SK-N-MC (cell line): ENCODE measurements at regions not wholly inside any gene's neighbourhood (a gene's known extent, or its start where the extent isn't known, plus 50 kb on each side); places are given as distances from the start of the nearest gene placed in this dataset.
A peak's percentile ranks its signal among the peaks of the same experiment; 100 is the strongest.

Source experiments
- DNase-seq: peaks from one replicate; pipeline ENCODE4 v3.0.0-alpha.2; 2011; ENCODE audit warnings: low read depth, low spot score
- H3K27ac ChIP-seq: fragments of 200-600 bp; sonication (generic); 2 replicates; pipeline ENCODE4 v1.5.1; 2016; ENCODE audit warnings: mixed run types
- H3K36me3 ChIP-seq: fragments of 200-600 bp; sonication (generic); 2 replicates; pipeline ENCODE4 v1.6.1; 2017; ENCODE audit warnings: antibody characterized with exemption, low read length, mixed read lengths; ENCODE audit not compliant: insufficient read depth
- H3K4me3 ChIP-seq: fragments of 200-600 bp; sonication (generic); 2 replicates; pipeline ENCODE4 v1.5.1; 2016
- H3K9ac ChIP-seq: fragments of 200-600 bp; sonication (generic); 2 replicates; pipeline ENCODE4 v1.8.0; 2017; ENCODE audit warnings: mixed run types, mixed read lengths; ENCODE audit not compliant: insufficient read length
- H3K9me3 ChIP-seq: fragments of 200-600 bp; sonication (generic); 2 replicates; pipeline ENCODE4 v1.6.1; 2017; ENCODE audit warnings: low read depth, mild to moderate bottlenecking, antibody characterized with exemption, low read length, moderate library complexity, mixed read lengths
- EZH2 ChIP-seq: fragments of 200-600 bp; sonication (generic); IDR thresholded peaks from one replicate; pipeline ENCODE4 v1.6.1; 2017; ENCODE audit warnings: antibody characterized with exemption
- FOXP2 ChIP-seq: optimal IDR thresholded peaks from 2 replicates; pipeline ENCODE3; 2011; ENCODE audit warnings: mild to moderate bottlenecking, moderate library complexity; ENCODE audit not compliant: insufficient read depth; ENCODE audit errors: extremely low read length, control extremely low read depth
- POLR2AphosphoS5 ChIP-seq: IDR thresholded peaks from 2 replicates; pipeline ENCODE4 v1.6.1; 2012; ENCODE audit warnings: mild to moderate bottlenecking, low read depth, low read length, borderline replicate concordance

GRCh38 chr2:122858075-122858702 lies 1102.7 kb downstream of the TSN start:
- Histone ChIP-seq H3K9ac (no peak overlapping the region), H3K36me3 (no peaks in the 10 kb centered on the region)
- TF ChIP-seq FOXP2 (no peak), POLR2AphosphoS5 (no peak), EZH2 (no peak)

GRCh38 chr2:122858813-122859212 lies 1103.4 kb downstream of the TSN start:
- Histone ChIP-seq H3K36me3 (no peaks in the 10 kb centered on the region), H3K9ac (no peak overlapping the region), H3K27ac (no peak overlapping the region), H3K4me3 (no peak overlapping the region), H3K9me3 (no peaks in the 10 kb centered on the region)
- no peak for DNase-seq
- TF ChIP-seq FOXP2, result no peak
- TF ChIP-seq POLR2AphosphoS5, result no peak
- no peak for TF ChIP-seq EZH2

More at GRCh38 chr2:122858075-122858702, 1102.7 kb downstream of the TSN start:
- no peaks in the 10 kb centered on the region for H3K9me3 ChIP-seq
- no peak overlapping the region for H3K4me3 ChIP-seq
- no peak for DNase-seq
- no peak overlapping the region for H3K27ac ChIP-seq

GRCh38 chr2:122859260-122859659 lies 1103.8 kb downstream of the TSN start:
- no peaks in the 10 kb centered on the region for H3K36me3 ChIP-seq
- DNase-seq, result no peak
- TF ChIP-seq FOXP2, result no peak
- TF ChIP-seq EZH2, result no peak
- TF ChIP-seq POLR2AphosphoS5, result no peak
- H3K27ac ChIP-seq, result no peak overlapping the region
- no peaks in the 10 kb centered on the region for H3K9me3 ChIP-seq
- H3K9ac ChIP-seq, result no peak overlapping the region
- no peak overlapping the region for H3K4me3 ChIP-seq

GRCh38 chr2:122863532-122863931 lies 1108.1 kb downstream of the TSN start:
- Histone ChIP-seq H3K36me3 (no peaks in the 10 kb centered on the region), H3K9me3 (no peaks in the 10 kb centered on the region), H3K9ac (no peak overlapping the region), H3K4me3 (no peak overlapping the region), H3K27ac (no peak overlapping the region)
- DNase-seq, result no peak
- TF ChIP-seq EZH2, result no peak
- TF ChIP-seq FOXP2, result no peak
- no peak for TF ChIP-seq POLR2AphosphoS5

GRCh38 chr2:122864728-122865127 lies 1109.3 kb downstream of the TSN start:
- Histone ChIP-seq H3K9ac (no peak overlapping the region), H3K36me3 (no peaks in the 10 kb centered on the region), H3K27ac (no peak overlapping the region), H3K4me3 (no peak overlapping the region), H3K9me3 (no peaks in the 10 kb centered on the region)
- peak; percentile 32 for DNase-seq
- no peak for TF ChIP-seq POLR2AphosphoS5
- no peak for TF ChIP-seq EZH2
- no peak for TF ChIP-seq FOXP2

- Histone ChIP-seq H3K27ac (no peak overlapping the region), H3K9me3 (no peaks in the 10 kb centered on the region), H3K36me3 (no peaks in the 10 kb centered on the region), H3K4me3 (no peak overlapping the region), H3K9ac (no peak overlapping the region)
- TF ChIP-seq FOXP2 (no peak), EZH2 (no peak), POLR2AphosphoS5 (no peak)
- no peak for DNase-seq
Measured at GRCh38 chr2:122866095-122866494, 1110.6 kb downstream of the TSN start.

GRCh38 chr2:122867941-122868340 lies 1112.5 kb downstream of the TSN start:
- Histone ChIP-seq H3K9ac (no peak overlapping the region), H3K27ac (no peak overlapping the region), H3K4me3 (no peak overlapping the region), H3K36me3 (no peaks in the 10 kb centered on the region), H3K9me3 (no peaks in the 10 kb centered on the region)
- DNase-seq, result no peak
- TF ChIP-seq EZH2 (no peak), FOXP2 (no peak), POLR2AphosphoS5 (no peak)

- Histone ChIP-seq H3K27ac (no peak overlapping the region), H3K9ac (no peak overlapping the region), H3K36me3 (no peaks in the 10 kb centered on the region), H3K9me3 (no peaks in the 10 kb centered on the region), H3K4me3 (no peak overlapping the region)
- no peak for DNase-seq
- TF ChIP-seq FOXP2 (no peak), POLR2AphosphoS5 (no peak), EZH2 (no peak)
Measured at GRCh38 chr2:122868646-122869275, 1113.3 kb downstream of the TSN start.
